ENCODE measurements at regions not wholly inside any gene's neighbourhood (a gene's known extent, or its start where the extent isn't known, plus 50 kb on each side); places are given as distances from the start of the nearest gene placed in this dataset.

DNA sequence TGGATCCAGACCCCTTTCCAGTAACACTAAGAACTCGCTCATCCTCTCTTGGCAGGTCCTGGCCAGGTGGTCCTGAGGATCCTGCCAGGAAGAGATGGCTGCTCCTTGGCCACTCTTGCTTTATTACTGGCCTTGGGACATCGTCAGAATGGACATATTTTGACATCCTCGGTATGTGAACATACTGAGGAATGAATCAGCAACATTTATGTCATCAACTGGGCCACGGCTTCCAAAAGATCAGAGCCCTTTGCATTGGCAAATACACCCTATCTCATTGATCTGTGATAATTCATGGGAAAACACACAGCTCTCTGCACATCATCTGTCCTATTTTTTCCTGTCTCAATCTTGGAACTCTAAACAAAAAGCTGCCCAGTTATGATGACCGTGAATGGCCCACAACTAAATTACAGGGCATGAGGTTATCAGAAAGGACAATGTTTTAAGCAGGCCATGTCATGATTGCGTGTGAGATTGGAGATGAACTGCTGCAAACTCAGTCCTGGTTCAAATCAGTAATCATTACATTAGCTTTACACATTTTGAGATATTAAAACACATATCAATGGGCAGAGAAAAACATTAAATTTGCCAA is 1325.8 kb downstream of the AACS start:
- TF ChIP-seq, protein P1, sequence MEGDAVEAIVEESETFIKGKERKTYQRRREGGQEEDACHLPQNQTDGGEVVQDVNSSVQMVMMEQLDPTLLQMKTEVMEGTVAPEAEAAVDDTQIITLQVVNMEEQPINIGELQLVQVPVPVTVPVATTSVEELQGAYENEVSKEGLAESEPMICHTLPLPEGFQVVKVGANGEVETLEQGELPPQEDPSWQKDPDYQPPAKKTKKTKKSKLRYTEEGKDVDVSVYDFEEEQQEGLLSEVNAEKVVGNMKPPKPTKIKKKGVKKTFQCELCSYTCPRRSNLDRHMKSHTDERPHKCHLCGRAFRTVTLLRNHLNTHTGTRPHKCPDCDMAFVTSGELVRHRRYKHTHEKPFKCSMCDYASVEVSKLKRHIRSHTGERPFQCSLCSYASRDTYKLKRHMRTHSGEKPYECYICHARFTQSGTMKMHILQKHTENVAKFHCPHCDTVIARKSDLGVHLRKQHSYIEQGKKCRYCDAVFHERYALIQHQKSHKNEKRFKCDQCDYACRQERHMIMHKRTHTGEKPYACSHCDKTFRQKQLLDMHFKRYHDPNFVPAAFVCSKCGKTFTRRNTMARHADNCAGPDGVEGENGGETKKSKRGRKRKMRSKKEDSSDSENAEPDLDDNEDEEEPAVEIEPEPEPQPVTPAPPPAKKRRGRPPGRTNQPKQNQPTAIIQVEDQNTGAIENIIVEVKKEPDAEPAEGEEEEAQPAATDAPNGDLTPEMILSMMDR (IDR thresholded peaks at IDR 0.05) = no peak
- no peak for TF ChIP-seq POLR2A (IDR thresholded peaks at IDR 0.05)

Data from heart left ventricle (tissue), 13 donors.